T-helper 1 cell (primary cell): ENCODE measurements at regions not wholly inside any gene's neighbourhood (a gene's known extent, or its start where the extent isn't known, plus 50 kb on each side); places are given as distances from the start of the nearest gene placed in this dataset.

Source experiments
- DNase-seq, 5 donors: peaks; one replicate each; pipeline ENCODE4 v3.0.0-alpha.2; 2012 to 2020

- DNase-seq: no peak
These were observed 133.4 kb upstream of the DTNBP1 start for GRCh38 chr6:15796130-15796771.

DNA sequence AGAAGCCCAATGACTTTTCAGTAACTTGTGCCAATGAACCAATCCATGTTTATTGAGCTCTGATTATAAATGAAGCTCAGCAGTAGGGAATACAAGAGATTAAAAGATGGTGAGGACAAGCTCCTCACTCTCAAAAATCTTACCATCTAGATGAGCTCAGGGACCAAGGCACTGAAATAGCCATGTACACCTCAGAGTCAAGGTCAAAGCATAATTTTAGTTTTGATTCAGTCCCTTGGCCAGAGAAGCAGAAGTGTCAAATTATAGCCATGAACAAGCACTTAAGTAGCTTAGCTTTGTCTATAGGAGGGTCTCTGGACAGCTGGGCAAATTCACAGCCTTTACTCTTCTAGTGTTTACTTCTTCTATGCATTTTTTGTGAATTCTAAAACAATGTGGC is 131.0 kb upstream of the DTNBP1 start:
- DNase-seq: no peak

DNA sequence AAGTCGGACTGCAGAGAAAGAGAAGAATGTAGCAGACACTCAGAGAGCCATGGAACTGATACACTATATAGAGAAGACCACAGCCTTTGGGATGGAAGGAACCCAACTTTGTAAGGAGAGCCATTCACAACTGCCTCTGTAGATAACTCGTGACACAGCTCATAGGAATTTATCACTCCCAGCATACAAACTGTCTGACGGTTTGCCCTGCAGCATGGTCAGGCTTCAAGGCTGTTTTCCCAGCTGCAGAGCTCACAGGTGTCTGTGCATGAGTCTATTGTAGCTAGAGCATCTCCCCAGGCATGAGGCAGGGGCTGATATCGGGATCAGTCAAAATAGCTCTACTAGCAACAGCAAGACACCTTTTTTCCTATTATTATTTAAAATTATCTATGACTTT is 130.5 kb upstream of the DTNBP1 start:
- DNase-seq: no peak

- DNase-seq: no peak
These were observed 130.0 kb upstream of the DTNBP1 start for GRCh38 chr6:15792842-15793241.

DNA sequence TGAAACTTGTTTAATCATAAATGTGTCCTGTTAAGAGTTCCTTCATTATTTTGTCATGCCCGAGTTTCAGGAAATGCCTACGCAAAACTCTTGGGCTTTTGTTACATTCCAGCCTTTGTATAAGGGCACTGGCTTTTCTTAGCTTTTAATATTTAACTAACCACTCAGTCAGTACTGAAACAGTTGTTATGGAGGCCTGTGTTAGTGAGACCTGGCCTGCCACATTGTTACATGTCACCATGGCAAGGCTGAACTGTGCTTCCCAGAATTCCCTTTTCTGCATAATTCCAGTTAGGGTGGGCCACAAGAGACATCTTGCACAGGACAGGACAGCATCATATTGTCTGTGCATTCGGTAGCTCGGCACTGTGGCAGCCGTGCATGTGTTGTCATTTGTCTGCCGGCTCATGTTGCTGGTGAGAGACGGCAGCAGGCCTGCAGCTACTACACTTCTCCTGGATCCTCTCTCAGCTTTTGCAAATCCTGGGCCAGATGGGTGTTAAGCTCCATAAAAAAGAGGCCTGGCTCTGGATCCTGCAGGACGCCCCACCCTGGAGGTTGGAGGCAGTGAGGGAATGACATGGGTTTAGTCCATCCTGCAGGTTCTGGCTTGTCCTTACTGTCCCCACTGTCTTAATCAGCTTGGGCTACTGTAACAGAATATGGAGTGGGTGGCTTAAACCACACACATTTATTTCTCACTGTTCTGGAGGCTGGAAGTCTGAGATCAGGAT is 128.8 kb upstream of the DTNBP1 start:
- no peak for DNase-seq

DNA sequence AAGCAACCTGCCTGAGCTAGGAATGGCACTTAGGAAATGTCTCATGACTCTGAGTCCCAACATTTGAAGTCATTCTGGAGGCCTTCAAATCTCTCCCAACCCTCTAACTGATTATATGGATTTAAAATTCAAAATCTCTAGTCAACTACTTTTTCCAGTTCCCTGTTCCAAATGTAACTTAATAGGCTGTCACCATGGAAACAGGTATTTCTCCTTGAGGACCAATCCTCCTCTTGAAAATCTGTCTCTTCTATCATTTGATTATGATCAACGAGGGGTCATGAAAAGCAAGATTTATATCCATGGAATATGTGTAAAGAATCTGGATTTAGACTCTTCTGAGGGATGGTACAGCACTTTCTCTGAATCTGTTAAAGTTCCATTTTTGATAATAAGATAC is 127.3 kb upstream of the DTNBP1 start:
- DNase-seq: no peak

GRCh38 chr6:15786846-15787245 is 124.0 kb upstream of the DTNBP1 start:
- no peak for DNase-seq

DNA sequence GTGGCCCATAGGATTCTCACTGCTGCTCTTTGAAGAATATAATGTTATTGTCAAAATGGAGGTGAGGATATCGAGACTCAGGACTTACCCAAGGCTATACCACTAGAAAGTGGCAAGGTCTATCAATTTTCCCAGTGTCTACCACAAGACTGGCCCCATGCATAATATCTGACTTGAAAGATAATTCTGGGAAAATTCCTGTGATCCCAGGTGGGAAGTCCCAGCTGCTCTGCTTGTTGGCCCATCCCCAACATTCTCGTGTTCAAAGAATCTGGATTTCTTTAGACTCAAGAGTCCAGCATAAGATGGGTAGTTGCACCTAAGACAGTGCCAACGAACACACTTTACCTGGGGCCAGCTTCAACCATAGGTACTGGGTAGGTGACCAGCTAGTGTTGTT is 120.7 kb upstream of the DTNBP1 start:
- no peak for DNase-seq

GRCh38 chr6:15781890-15782289 is 119.1 kb upstream of the DTNBP1 start:
- DNase-seq: no peak

DNA sequence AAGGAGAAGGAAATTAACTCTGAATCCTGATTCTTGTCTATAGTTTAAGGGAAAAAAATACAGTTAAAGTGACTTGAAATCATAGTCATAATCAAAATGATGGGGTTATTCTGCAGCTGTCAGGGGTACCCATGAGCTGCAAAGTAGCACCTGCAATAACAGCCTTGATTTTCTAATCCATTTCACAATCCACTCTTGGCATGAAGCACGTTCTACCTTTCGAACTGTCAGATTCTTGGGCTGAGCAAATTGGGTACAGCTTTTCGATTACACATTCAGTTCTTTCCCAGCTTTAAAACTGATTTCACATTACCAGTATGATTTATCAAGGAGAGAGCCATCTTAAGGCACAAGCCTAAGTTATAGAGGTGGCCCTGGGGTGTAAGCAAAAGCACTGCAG is 118.5 kb upstream of the DTNBP1 start:
- no peak for DNase-seq

GRCh38 chr6:15780437-15780836 is 117.6 kb upstream of the DTNBP1 start:
- no peak for DNase-seq

GRCh38 chr6:15779726-15780125 is 116.9 kb upstream of the DTNBP1 start:
- no peak for DNase-seq

- peak in 1 of 5 donors; percentile 72 for DNase-seq
These were observed 113.7 kb upstream of the DTNBP1 start for GRCh38 chr6:15776458-15776980.

GRCh38 chr6:15775741-15776140 is 112.9 kb upstream of the DTNBP1 start:
- DNase-seq: no peak

GRCh38 chr6:15775076-15775634 is 112.3 kb upstream of the DTNBP1 start:
- no peak for DNase-seq

GRCh38 chr6:15773806-15774410 is 111.1 kb upstream of the DTNBP1 start:
- DNase-seq: no peak

DNA sequence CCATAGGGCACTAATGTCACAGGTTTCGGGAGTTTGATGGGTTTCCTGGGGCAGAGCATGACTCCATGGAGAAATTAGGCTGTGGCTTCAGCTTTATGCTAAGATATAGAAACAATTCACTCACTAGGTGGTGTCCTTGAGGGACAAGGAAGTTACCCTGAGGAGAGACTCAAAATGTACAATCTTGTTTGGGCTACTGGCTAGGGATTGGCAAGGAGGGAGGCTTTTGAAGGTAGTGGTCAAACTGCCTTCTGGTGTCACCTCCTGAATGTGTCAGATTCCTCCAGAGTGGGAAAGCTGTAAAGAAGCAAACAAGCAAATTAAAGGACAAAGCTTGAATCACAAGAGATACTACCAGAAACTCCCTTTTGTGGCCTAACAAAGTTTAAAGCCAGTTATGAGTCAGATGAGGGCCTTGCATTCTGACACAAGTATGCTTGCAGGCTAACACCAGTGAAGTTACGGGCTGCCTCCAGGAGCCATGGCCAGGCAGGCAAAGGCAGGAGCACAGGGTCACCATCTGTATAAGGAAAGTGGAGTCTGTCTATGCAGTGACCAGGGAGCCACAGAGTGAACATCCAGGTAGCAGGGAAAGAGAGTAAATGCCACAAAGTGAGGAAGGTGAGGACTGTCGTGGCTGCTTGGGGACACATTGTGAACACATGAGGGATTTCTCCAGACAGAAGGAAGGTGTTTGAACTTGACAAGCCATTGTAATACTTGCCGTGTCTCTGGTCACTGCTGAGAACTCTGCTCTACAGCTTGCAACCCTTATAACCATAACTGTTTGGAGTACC is 107.7 kb upstream of the DTNBP1 start:
- DNase-seq: peak in 1 of 5 donors; percentile 64

- DNase-seq: no peak
These were observed 106.7 kb upstream of the DTNBP1 start for GRCh38 chr6:15769511-15770018.

DNA sequence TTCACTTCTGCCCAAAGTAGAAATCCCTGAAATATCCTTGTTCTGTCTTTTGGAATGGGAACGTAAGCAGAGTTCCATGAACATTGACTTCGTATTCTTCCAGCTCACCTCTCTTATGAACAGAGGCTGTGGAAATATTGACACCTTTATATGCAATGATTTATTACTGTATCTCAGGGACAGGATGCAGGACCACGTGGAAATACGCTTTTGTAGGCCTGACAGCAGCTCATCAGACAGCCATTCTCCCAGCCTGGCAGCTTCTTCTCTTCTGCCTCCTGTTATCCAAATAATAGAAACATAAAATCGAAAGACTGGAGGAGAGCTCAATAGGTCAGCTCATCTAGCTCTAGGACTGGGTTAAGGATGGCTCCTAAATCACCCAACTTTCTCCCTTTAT is 106.2 kb upstream of the DTNBP1 start:
- DNase-seq: no peak

GRCh38 chr6:15763837-15764236 is 101.0 kb upstream of the DTNBP1 start:
- DNase-seq: no peak

GRCh38 chr6:15763364-15763763 is 100.5 kb upstream of the DTNBP1 start:
- no peak for DNase-seq

- DNase-seq: no peak
These were observed 98.2 kb upstream of the DTNBP1 start for GRCh38 chr6:15761045-15761502.
